ENCODE measurements at regions not wholly inside any gene's neighbourhood (a gene's known extent, or its start where the extent isn't known, plus 50 kb on each side); places are given as distances from the start of the nearest gene placed in this dataset.

- DNase-seq (ENCODE audit: low spot score) (no peak), FAIRE-seq (no peak)
These were observed 337.0 kb downstream of the PTEN start for GRCh38 chr10:88200312-88201032.

DNA sequence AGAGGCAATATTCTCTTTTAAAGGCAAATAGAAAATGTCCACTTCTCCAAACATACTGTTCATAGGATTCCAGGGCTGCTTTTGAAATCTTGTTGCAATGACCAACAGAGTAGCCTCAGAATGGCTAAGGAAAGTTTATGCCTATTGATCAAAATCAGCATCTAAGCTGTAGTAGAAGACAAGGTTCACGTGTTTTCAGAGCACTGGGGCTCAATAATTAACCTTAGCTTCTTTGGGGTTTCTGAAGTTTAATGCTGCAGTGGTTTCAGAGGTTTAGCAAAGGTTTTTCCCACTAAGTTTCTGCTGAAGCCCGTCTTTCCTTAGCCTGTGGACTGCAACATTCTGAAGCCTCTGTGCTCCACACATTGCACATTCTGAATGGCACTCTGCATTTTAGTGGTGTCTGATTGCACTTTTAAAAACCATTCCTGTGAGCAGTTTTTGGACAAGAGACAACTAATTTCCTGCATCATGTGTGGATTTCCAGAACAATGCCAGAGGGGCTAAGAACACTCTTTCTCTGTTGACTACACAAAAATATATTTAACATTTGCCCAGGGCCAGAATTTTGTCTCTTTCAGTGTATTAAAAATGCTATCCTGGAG, 342.5 kb downstream of the PTEN start:
- FAIRE-seq = no peak
- no peak for DNase-seq (ENCODE audit: low spot score)

DNA sequence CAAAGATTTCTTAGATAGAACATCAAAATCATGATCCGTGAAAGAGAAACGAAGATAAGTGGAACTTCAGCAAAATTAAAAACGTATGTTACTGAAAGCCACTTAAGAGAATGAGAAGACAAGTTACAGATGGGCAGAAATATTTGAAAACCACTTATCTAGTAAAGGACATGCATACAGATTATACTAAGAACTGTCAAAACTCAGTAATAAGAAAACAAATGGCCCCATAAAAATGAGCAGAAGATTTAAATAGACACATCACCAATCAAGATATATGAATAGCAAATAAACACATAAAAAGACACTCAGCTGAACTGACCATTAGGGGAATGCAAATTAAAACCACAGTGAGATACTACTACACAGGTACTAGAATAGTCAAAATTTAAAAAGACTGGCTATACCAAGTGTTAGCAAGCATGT, 343.7 kb downstream of the PTEN start:
- no peak for FAIRE-seq

DNA sequence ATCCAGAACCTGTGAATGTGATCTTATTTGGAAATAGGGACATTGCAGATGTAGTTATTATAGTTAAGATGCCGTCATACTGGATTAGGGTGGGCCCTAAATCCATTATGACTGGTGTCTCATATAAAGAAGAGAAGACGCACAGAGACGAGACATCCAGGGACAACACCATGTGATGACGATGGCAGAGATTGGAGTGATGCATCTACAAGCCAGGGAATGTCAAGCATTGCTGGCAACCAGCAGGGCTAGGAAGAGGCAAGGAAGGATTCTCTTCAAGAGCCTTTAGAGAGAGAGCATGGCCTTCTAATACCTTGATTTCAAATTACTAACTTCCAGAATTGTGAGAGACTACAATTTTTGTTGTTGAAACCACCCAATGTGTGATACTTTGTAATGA, 345.8 kb downstream of the PTEN start:
- DNase-seq (ENCODE audit: low spot score) (no peak), FAIRE-seq (no peak)

More for the DNA sequence above, 343.7 kb downstream of the PTEN start:
- DNase-seq (ENCODE audit: low spot score) = no peak

GRCh38 chr10:88209837-88210561, 346.6 kb downstream of the PTEN start:
- DNase-seq (ENCODE audit: low spot score) (no peak), FAIRE-seq (no peak)

DNA sequence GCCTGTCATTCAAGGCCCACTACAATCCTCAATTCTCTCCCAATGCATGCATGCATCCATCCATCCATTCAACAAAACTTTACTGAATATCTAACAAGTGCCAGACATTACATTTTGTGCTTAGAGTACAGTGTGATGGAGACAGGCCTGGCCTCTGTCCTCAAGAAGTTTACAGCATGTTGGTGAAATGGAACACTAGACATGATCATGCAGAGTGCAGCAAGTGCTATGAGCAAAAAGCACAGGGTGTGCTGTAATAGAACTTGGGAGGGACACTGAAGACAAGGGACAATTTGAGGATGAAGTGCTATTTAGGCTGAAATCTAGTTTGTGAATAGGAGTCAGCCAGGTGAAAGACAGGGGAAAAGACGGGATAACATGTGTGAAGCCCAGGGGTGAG, 347.8 kb downstream of the PTEN start:
- no peak for DNase-seq (ENCODE audit: low spot score)
- no peak for FAIRE-seq

DNA sequence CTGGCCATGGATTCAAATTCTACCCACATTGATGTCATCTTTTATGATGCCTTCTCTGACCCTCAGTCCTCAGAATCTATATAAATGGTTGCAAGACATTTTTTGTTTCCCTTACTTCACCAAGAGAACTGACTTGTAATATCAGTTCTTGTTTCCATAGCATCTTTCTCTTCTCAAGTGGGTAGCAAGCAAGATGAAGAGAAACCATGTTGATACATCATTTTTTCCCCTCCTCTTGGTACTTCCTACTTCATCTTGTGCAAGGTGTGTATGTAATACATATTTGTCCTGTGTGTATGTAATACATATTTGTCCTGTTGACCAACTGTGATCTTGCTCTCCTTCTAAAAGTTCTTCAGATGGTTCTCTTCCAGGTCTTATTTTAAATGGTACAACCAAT, 348.6 kb downstream of the PTEN start:
- DNase-seq (ENCODE audit: low spot score) (no peak), FAIRE-seq (no peak)

DNA sequence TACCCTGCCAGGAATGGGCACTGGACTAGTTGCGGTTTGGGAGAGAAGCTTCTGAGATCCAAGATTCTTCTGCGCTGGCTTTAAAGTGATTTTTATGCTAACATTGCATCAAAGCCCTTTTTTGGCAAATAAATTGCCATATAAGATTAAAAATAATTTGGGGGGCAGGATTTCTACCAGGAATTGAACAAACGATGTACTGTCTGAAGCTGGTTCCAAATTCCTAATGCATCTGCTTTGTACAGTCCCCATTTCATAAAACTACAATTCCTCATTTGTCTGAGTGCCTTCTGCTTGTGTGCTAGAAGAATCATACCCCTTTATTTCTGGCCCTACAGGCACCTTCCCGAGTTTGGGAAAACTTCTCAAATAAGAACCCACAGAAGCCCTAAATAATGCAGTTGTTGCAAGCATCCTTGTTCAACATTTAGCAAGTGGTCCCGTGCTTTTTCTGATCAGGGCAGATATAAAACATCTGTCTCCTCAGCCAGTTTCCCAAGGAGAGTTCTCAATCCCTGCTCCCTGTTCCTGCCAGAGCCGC, 349.7 kb downstream of the PTEN start:
- DNase-seq (ENCODE audit: low spot score) = no peak

GRCh38 chr10:88216976-88217375, 353.6 kb downstream of the PTEN start:
- no peak for DNase-seq (ENCODE audit: low spot score)
- no peak for FAIRE-seq

More for the DNA sequence above, 349.7 kb downstream of the PTEN start:
- FAIRE-seq = no peak

- DNase-seq (ENCODE audit: low spot score) = no peak
- no peak for FAIRE-seq
These were observed 354.9 kb downstream of the PTEN start for GRCh38 chr10:88218362-88218761.

- no peak for DNase-seq (ENCODE audit: low spot score)
These were observed 356.3 kb downstream of the PTEN start for GRCh38 chr10:88219753-88220152.

GRCh38 chr10:88221010-88221973, 357.9 kb downstream of the PTEN start:
- FAIRE-seq (no peak), DNase-seq (ENCODE audit: low spot score) (no peak)

More at GRCh38 chr10:88219753-88220152, 356.3 kb downstream of the PTEN start:
- FAIRE-seq = no peak

GRCh38 chr10:88222881-88223280, 359.5 kb downstream of the PTEN start:
- FAIRE-seq = no peak
- no peak for DNase-seq (ENCODE audit: low spot score)

Data from urothelium cell line (cell line).